H9 (cell line): ENCODE measurements at regions not wholly inside any gene's neighbourhood (a gene's known extent, or its start where the extent isn't known, plus 50 kb on each side); places are given as distances from the start of the nearest gene placed in this dataset.

Source experiments
- DNase-seq: peaks from one replicate; pipeline ENCODE4 v3.0.0-alpha.2; 2017
- H2AFZ ChIP-seq: one replicate; pipeline ENCODE4 v1.6.1; 2013; ENCODE audit warnings: mild to moderate bottlenecking, low read length, control low read depth, moderate library complexity
- H2AK5ac ChIP-seq: 2 replicates; pipeline ENCODE4 v1.6.1; 2013; ENCODE audit warnings: low read length, control low read depth, mixed read lengths; ENCODE audit not compliant: insufficient read length
- H2BK120ac ChIP-seq: one replicate; pipeline ENCODE4 v1.6.1; 2013; ENCODE audit warnings: low read depth, mild to moderate bottlenecking, low read length, control low read depth, inconsistent platforms; ENCODE audit not compliant: poor library complexity, severe bottlenecking
- H2BK12ac ChIP-seq: 2 replicates; pipeline ENCODE4 v1.6.1; 2013; ENCODE audit warnings: low read length, control low read depth, mixed read lengths, low read depth; ENCODE audit not compliant: insufficient read length
- H2BK15ac ChIP-seq: 2 replicates; pipeline ENCODE4 v1.6.1; 2013; ENCODE audit warnings: low read depth, low read length, control low read depth
- H2BK20ac ChIP-seq: one replicate; pipeline ENCODE4 v1.6.1; 2013; ENCODE audit warnings: low read depth, mild to moderate bottlenecking, low read length, control low read depth, inconsistent platforms; ENCODE audit not compliant: poor library complexity, severe bottlenecking
- H2BK5ac ChIP-seq: 2 replicates; pipeline ENCODE4 v1.6.1; 2013; ENCODE audit warnings: low read length, control low read depth, mixed read lengths; ENCODE audit not compliant: insufficient read length
- H3K14ac ChIP-seq: 2 replicates; pipeline ENCODE4 v1.6.1; 2013; ENCODE audit warnings: low read length, control low read depth; ENCODE audit not compliant: insufficient read depth
- H3K18ac ChIP-seq: 2 replicates; pipeline ENCODE4 v1.6.1; 2013; ENCODE audit warnings: low read depth, mild to moderate bottlenecking, mixed read lengths, low read length, control low read depth; ENCODE audit not compliant: insufficient read length
- H3K23ac ChIP-seq: 2 replicates; pipeline ENCODE4 v1.6.1; 2013; ENCODE audit warnings: low read length, control low read depth, mixed read lengths, low read depth; ENCODE audit not compliant: insufficient read length
- H3K23me2 ChIP-seq: 2 replicates; pipeline ENCODE4 v1.6.1; 2013; ENCODE audit warnings: low read depth, mild to moderate bottlenecking, mixed read lengths, low read length, control low read depth; ENCODE audit not compliant: insufficient read length, poor library complexity, severe bottlenecking
- H3K27ac ChIP-seq: 2 replicates; pipeline ENCODE4 v1.5.1; 2013; ENCODE audit warnings: low read length, control low read depth, mixed read lengths, low read depth; ENCODE audit not compliant: insufficient read length
- H3K27me3 ChIP-seq: 2 replicates; pipeline ENCODE4 v1.6.1; 2013; ENCODE audit warnings: low read length, control low read depth, inconsistent platforms; ENCODE audit not compliant: insufficient read depth
- H3K4ac ChIP-seq: 2 replicates; pipeline ENCODE4 v1.6.1; 2013; ENCODE audit warnings: low read depth, mild to moderate bottlenecking, control low read depth, inconsistent platforms, low read length, moderate library complexity
- H3K4me1 ChIP-seq: 2 replicates; pipeline ENCODE4 v1.6.1; 2013; ENCODE audit warnings: low read length, control low read depth, inconsistent platforms; ENCODE audit not compliant: insufficient read depth
- H3K4me2 ChIP-seq: 2 replicates; pipeline ENCODE4 v1.6.1; 2013; ENCODE audit warnings: low read length, control low read depth, mixed read lengths; ENCODE audit not compliant: insufficient read length, insufficient read depth
- H3K56ac ChIP-seq: 2 replicates; pipeline ENCODE4 v1.6.1; 2013; ENCODE audit warnings: low read depth, mild to moderate bottlenecking, mixed read lengths, low read length, control low read depth; ENCODE audit not compliant: insufficient read length
- H3K79me1 ChIP-seq: 2 replicates; pipeline ENCODE4 v1.6.1; 2013; ENCODE audit warnings: low read depth, mild to moderate bottlenecking, moderate library complexity, low read length, control low read depth, inconsistent platforms; ENCODE audit not compliant: insufficient read depth, poor library complexity, severe bottlenecking
- H3K79me2 ChIP-seq: 2 replicates; pipeline ENCODE4 v1.6.1; 2013; ENCODE audit warnings: low read length, control low read depth, inconsistent platforms; ENCODE audit not compliant: insufficient read depth
- H3K9ac ChIP-seq: 2 replicates; pipeline ENCODE4 v1.6.1; 2013; ENCODE audit warnings: low read length, control low read depth, mixed read lengths; ENCODE audit not compliant: insufficient read length; ENCODE audit errors: extremely low read depth
- H3K9me3 ChIP-seq: one replicate; pipeline ENCODE4 v1.6.1; 2013; ENCODE audit warnings: low read depth, low read length, inconsistent platforms; ENCODE audit not compliant: control insufficient read depth
- H3T11ph ChIP-seq: one replicate; pipeline ENCODE4 v1.6.1; 2013; ENCODE audit warnings: mild to moderate bottlenecking, low read length, control low read depth, inconsistent platforms
- H4K20me1 ChIP-seq: one replicate; pipeline ENCODE4 v1.6.1; 2013; ENCODE audit not compliant: control insufficient read depth, insufficient read length, insufficient read depth
- H4K5ac ChIP-seq: 2 replicates; pipeline ENCODE4 v1.6.1; 2013; ENCODE audit warnings: low read depth, mild to moderate bottlenecking, mixed read lengths, low read length, control low read depth; ENCODE audit not compliant: insufficient read length
- H4K8ac ChIP-seq: replicated peaks from 2 replicates; pipeline ENCODE4 v1.6.1; 2013; ENCODE audit warnings: low read length, control low read depth, mixed read lengths, low read depth; ENCODE audit not compliant: insufficient read length
- H4K91ac ChIP-seq: 2 replicates; pipeline ENCODE4 v1.6.1; 2013; ENCODE audit warnings: low read depth, mild to moderate bottlenecking, moderate library complexity, mixed read lengths, low read length, control low read depth; ENCODE audit not compliant: insufficient read length
- H3K27ac Mint-ChIP-seq, 3 experiments: 2 replicates in 2 of 3; 3 replicates in 1 of 3; pipeline ENCODE4 v1.8.0; 2020 to 2021; ENCODE audit warnings: mixed read lengths in 3 of 3, mild to moderate bottlenecking in 1 of 3, moderate library complexity in 1 of 3
- H3K27me3 Mint-ChIP-seq: 2 replicates; pipeline ENCODE4 v1.8.0; 2021; ENCODE audit warnings: low read depth, mild to moderate bottlenecking, moderate library complexity, mixed read lengths
- H3K36me3 Mint-ChIP-seq, 3 experiments: 2 replicates in 2 of 3; 3 replicates in 1 of 3; pipeline ENCODE4 v1.8.0; 2020 to 2021; ENCODE audit warnings: low read depth in 3 of 3, mixed read lengths in 3 of 3; ENCODE audit not compliant: insufficient read depth in 1 of 3
- H3K4me1 Mint-ChIP-seq, 2 experiments: 2 replicates each; pipeline ENCODE4 v1.8.0; 2020; ENCODE audit warnings: mixed read lengths in 2 of 2
- H3K4me3 Mint-ChIP-seq, 2 experiments: 2 replicates in 1 of 2; 3 replicates in 1 of 2; pipeline ENCODE4 v1.8.0; 2020 to 2021; ENCODE audit warnings: mild to moderate bottlenecking in 2 of 2, mixed read lengths in 2 of 2, moderate library complexity in 1 of 2
- H3K9me3 Mint-ChIP-seq, 2 experiments: 2 replicates in 1 of 2; 3 replicates in 1 of 2; pipeline ENCODE4 v1.8.0; 2020; ENCODE audit warnings: mild to moderate bottlenecking in 2 of 2, mixed read lengths in 2 of 2, moderate library complexity in 1 of 2
- WGBS: extraction: QIAGEN DNeasy Blood & Tissue Kit; methylation state at CpG from one replicate; pipeline ENCODE4 v1.1.7; 2013; ENCODE audit warnings: missing lambda C conversion rate, low lambda C conversion rate, mixed read lengths; ENCODE audit not compliant: insufficient read length; ENCODE audit errors: extremely low coverage; 5-methylcytosine and 5-hydroxymethylcytosine counted together
- TF ChIP-seq, protein P1 (sequence below): fragments of 200-600 bp; sonication (generic); conservative IDR thresholded peaks from 3 replicates; pipeline ENCODE4 v1.8.0; 2021; ENCODE audit warnings: antibody characterized with exemption, mild to moderate bottlenecking

DNA sequence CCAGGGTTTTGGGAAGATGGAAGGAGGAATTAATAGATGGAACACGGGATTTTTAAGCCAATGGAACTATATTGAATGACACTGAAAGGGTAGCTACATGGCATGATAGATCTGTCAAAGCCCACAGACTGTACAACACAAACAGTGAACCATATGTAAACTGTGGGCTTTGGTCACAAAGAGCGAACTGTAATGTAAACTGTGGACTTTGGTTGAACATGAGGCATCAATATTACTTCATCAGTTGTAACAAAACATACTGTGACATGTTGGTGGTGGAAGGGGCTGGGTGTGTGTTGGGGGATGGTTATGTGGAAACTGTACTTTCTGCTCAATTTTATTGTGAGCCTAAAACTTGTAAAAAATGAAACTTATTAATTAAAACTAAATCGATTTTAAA is 210.6 kb upstream of the HMGA2 start:
- Histone ChIP-seq H3K9me3 (no peaks in the 10 kb centered on the region), H4K8ac (no peak overlapping the region), H3K56ac (no peak overlapping the region), H3K4ac (no peak overlapping the region), H2BK12ac (no peak overlapping the region), H3K27me3 (no peaks in the 10 kb centered on the region), H3K9ac (no peak overlapping the region), H4K91ac (no peak overlapping the region), H3K79me1 (no peaks in the 10 kb centered on the region), H2BK5ac (no peak overlapping the region), H2AK5ac (no peak overlapping the region), H3K4me2 (no peak overlapping the region), H4K20me1 (no peaks in the 10 kb centered on the region), H2AFZ (no peak overlapping the region), H2BK20ac (no peak overlapping the region), H3T11ph (no peak overlapping the region), H3K23me2 (no peaks in the 10 kb centered on the region), H3K27ac (no peak overlapping the region), H4K5ac (no peak overlapping the region), H3K23ac (no peak overlapping the region), H3K79me2 (0 out of 2 replicates have a peak, but pooled peaks cover 1% of the 10 kb centered on the region), H2BK120ac (no peak overlapping the region), H3K18ac (no peak overlapping the region), H3K4me1 (no peaks in the 10 kb centered on the region), H3K14ac (no peak overlapping the region), H2BK15ac (no peak overlapping the region)
- TF ChIP-seq, protein P1, sequence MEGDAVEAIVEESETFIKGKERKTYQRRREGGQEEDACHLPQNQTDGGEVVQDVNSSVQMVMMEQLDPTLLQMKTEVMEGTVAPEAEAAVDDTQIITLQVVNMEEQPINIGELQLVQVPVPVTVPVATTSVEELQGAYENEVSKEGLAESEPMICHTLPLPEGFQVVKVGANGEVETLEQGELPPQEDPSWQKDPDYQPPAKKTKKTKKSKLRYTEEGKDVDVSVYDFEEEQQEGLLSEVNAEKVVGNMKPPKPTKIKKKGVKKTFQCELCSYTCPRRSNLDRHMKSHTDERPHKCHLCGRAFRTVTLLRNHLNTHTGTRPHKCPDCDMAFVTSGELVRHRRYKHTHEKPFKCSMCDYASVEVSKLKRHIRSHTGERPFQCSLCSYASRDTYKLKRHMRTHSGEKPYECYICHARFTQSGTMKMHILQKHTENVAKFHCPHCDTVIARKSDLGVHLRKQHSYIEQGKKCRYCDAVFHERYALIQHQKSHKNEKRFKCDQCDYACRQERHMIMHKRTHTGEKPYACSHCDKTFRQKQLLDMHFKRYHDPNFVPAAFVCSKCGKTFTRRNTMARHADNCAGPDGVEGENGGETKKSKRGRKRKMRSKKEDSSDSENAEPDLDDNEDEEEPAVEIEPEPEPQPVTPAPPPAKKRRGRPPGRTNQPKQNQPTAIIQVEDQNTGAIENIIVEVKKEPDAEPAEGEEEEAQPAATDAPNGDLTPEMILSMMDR: no peak
- Mint-ChIP-seq H3K4me3 (no peak overlapping the region), H3K9me3 (no peaks in the 10 kb centered on the region), H3K27me3 (no peaks in the 10 kb centered on the region), H3K36me3 (no peaks in the 10 kb centered on the region), H3K27ac (no peak overlapping the region), H3K4me1 (peaks cover under 1 to 3% of the 10 kb centered on the region in 2 experiments; a peak in 3 of 4 replicates)
- DNase-seq: no peak
- no CpG with 5 or more reads among the region's 3 CpGs for WGBS
